ENCODE measurements at regions not wholly inside any gene's neighbourhood (a gene's known extent, or its start where the extent isn't known, plus 50 kb on each side); places are given as distances from the start of the nearest gene placed in this dataset.

DNA sequence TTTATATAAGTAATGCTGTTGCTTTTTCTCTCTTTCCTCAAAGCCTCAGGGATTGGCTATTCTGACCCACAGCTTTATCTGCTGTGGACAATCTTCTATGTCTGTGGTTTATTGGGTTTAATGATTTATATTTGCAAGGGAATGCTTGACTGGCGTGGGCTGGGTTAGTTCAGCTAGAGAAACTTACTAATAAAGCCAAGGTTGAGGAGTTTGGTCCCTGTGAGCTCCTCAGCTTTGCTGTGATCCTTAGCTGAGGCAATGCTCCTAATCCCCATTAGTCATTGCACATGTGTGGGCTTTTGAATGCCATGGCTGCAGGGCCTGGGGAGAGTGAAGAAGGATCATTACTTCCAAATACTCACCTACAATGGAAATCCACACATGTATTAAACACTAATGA, 179.3 kb downstream of the ZNF326 start:
- TF ChIP-seq, protein P1, sequence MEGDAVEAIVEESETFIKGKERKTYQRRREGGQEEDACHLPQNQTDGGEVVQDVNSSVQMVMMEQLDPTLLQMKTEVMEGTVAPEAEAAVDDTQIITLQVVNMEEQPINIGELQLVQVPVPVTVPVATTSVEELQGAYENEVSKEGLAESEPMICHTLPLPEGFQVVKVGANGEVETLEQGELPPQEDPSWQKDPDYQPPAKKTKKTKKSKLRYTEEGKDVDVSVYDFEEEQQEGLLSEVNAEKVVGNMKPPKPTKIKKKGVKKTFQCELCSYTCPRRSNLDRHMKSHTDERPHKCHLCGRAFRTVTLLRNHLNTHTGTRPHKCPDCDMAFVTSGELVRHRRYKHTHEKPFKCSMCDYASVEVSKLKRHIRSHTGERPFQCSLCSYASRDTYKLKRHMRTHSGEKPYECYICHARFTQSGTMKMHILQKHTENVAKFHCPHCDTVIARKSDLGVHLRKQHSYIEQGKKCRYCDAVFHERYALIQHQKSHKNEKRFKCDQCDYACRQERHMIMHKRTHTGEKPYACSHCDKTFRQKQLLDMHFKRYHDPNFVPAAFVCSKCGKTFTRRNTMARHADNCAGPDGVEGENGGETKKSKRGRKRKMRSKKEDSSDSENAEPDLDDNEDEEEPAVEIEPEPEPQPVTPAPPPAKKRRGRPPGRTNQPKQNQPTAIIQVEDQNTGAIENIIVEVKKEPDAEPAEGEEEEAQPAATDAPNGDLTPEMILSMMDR (IDR thresholded peaks at IDR 0.05; ENCODE audit: low read depth, low read length), result no peak
- no peak for TF ChIP-seq EZH2phosphoT487 (IDR thresholded peaks at IDR 0.05; ENCODE audit: low read depth)

Measured in OCI-LY3 (cell line).